Glutamatergic neuron (in vitro differentiated cells): ENCODE measurements at regions not wholly inside any gene's neighbourhood (a gene's known extent, or its start where the extent isn't known, plus 50 kb on each side); places are given as distances from the start of the nearest gene placed in this dataset.

Source experiments
- DNase-seq: peaks from one replicate; pipeline ENCODE4 v3.0.0; 2022
- H3K27ac Mint-ChIP-seq: one replicate; pipeline ENCODE4 v1.8.0; 2020; ENCODE audit warnings: mild to moderate bottlenecking, mixed read lengths, inconsistent platforms; ENCODE audit not compliant: unreplicated experiment
- H3K27me3 Mint-ChIP-seq: one replicate; pipeline ENCODE4 v1.8.0; 2020; ENCODE audit warnings: mild to moderate bottlenecking, moderate library complexity, mixed read lengths, inconsistent platforms; ENCODE audit not compliant: unreplicated experiment
- H3K36me3 Mint-ChIP-seq: one replicate; pipeline ENCODE4 v1.8.0; 2020; ENCODE audit warnings: mild to moderate bottlenecking, mixed read lengths, inconsistent platforms; ENCODE audit not compliant: unreplicated experiment
- H3K4me1 Mint-ChIP-seq: one replicate; pipeline ENCODE4 v1.8.0; 2020; ENCODE audit warnings: mild to moderate bottlenecking, low read depth, mixed read lengths, inconsistent platforms; ENCODE audit not compliant: unreplicated experiment
- H3K4me3 Mint-ChIP-seq: one replicate; pipeline ENCODE4 v1.8.0; 2020; ENCODE audit warnings: mild to moderate bottlenecking, mixed read lengths, inconsistent platforms; ENCODE audit not compliant: unreplicated experiment
- H3K9me3 Mint-ChIP-seq: one replicate; pipeline ENCODE4 v1.8.0; 2020; ENCODE audit warnings: mild to moderate bottlenecking, moderate library complexity, mixed read lengths, inconsistent platforms; ENCODE audit not compliant: unreplicated experiment
- CTCF ChIP-seq: fragments of 200-600 bp; sonication (generic); IDR thresholded peaks from one replicate; pipeline ENCODE4 v1.5.0; 2021; ENCODE audit not compliant: partially characterized antibody, unreplicated experiment

GRCh38 chr18:59041819-59042815 lies 97.6 kb upstream of the SEC11C start:
- Mint-ChIP-seq H3K27ac (no peak overlapping the region), H3K36me3 (no peaks in the 10 kb centered on the region), H3K9me3 (peaks cover 9% of the 10 kb centered on the region), H3K27me3 (peaks cover 6% of the 10 kb centered on the region), H3K4me1 (peaks cover 13% of the 10 kb centered on the region), H3K4me3 (no peak overlapping the region)
- no peak for DNase-seq
- TF ChIP-seq CTCF, result no peak

GRCh38 chr18:59044855-59045254 lies 94.8 kb upstream of the SEC11C start:
- Mint-ChIP-seq H3K4me3 (no peak overlapping the region), H3K9me3 (peaks cover 6% of the 10 kb centered on the region), H3K36me3 (no peaks in the 10 kb centered on the region), H3K4me1 (peaks cover 38% of the 10 kb centered on the region), H3K27me3 (peaks cover 9% of the 10 kb centered on the region), H3K27ac (no peak overlapping the region)
- TF ChIP-seq CTCF, result no peak
- no peak for DNase-seq

GRCh38 chr18:59047321-59048047 lies 92.2 kb upstream of the SEC11C start:
- peak overlapping the region; percentile 16 for H3K27ac Mint-ChIP-seq

GRCh38 chr18:59048048-59048363 lies 91.7 kb upstream of the SEC11C start:
- H3K4me1 Mint-ChIP-seq, result peaks cover 53% of the 10 kb centered on the region
- peaks cover 11% of the 10 kb centered on the region for H3K27me3 Mint-ChIP-seq
- TF ChIP-seq CTCF, result no peak
- DNase-seq, result no peak
- no peak overlapping the region for H3K4me3 Mint-ChIP-seq
- no peak overlapping the region for H3K27ac Mint-ChIP-seq
- peaks cover 8% of the 10 kb centered on the region for H3K9me3 Mint-ChIP-seq
- H3K36me3 Mint-ChIP-seq, result no peaks in the 10 kb centered on the region

More at GRCh38 chr18:59047321-59048047, 92.2 kb upstream of the SEC11C start:
- H3K4me1 Mint-ChIP-seq, result peaks cover 51% of the 10 kb centered on the region
- peaks cover 11% of the 10 kb centered on the region for H3K27me3 Mint-ChIP-seq
- no peaks in the 10 kb centered on the region for H3K36me3 Mint-ChIP-seq
- DNase-seq, result no peak
- H3K4me3 Mint-ChIP-seq, result no peak overlapping the region
- peaks cover 8% of the 10 kb centered on the region for H3K9me3 Mint-ChIP-seq
- TF ChIP-seq CTCF, result no peak
